ENCODE measurements at regions not wholly inside any gene's neighbourhood (a gene's known extent, or its start where the extent isn't known, plus 50 kb on each side); places are given as distances from the start of the nearest gene placed in this dataset.

DNA sequence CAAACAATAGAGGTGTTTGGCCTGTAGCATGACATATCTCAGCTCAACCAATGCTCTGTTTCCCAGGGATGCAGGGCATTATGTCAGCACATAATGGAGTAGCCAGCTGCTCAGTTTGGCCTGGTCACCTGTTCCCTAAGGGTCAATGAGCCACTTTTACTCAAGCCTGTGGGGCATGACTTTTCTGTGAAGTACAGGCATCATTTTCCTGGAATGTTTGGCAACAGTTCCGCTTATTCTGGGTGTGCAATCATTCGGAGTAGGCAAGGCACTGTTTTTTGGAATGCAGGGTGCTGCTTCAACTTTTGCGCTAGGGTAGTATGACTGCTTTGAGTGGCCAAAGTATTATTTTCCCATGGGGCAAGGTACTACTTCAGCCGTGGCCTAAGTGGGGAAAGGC, 665.4 kb downstream of the EPHA7 start:
- Mint-ChIP-seq H3K27me3 (no peaks in the 10 kb centered on the region), H3K4me3 (no peak overlapping the region)
- POLR2A ChIA-PET (ENCODE audit: partially characterized antibody): no interaction called here

DNA sequence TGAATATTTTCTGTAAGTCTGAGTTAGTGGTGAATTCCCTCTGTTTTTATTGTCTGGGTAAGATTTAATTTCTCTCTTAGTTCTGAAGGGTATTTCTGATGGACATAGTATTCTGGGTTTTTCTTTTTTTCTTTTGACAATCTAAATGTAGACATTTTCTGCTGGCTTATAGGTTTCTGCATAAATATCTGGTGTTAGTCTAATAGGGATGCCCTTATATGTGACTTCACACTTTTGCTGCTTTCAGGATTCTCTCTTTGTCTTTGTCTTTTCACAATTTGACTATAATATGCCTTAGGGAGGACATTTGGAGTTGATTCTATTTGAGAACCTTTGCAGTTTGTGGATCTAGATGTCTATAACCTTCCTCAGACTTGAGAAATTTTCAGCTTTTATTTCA, 667.2 kb downstream of the EPHA7 start:
- H3K4me3 ChIP-seq (ENCODE audit: low read length in 2 of 2): no peak overlapping the region
- no peak for DNase-seq
- Mint-ChIP-seq H3K27ac (no peak overlapping the region), H3K36me3 (no peaks in the 10 kb centered on the region), H3K4me3 (no peak overlapping the region), H3K4me1 (no peaks in the 10 kb centered on the region), H3K9me3 (peaks cover 0 to 28% (median 13%) of the 10 kb centered on the region in 8 donors), H3K27me3 (no peaks in the 10 kb centered on the region)
- ChIA-PET CTCF (ENCODE audit: partially characterized antibody) (no interaction called here), POLR2A (ENCODE audit: partially characterized antibody) (no interaction called here)
- H3K9me3 ChIP-seq (ENCODE audit: control insufficient read depth in 1 of 2, low read length in 2 of 2): no peaks in the 10 kb centered on the region
- intact Hi-C loops (cut with micrococcal nuclease): no loop called here
- no peaks in the 10 kb centered on the region for H3K27me3 ChIP-seq (ENCODE audit: insufficient read depth, low read length)
- no peaks in the 10 kb centered on the region for H3K4me1 ChIP-seq (ENCODE audit: insufficient read depth, low read length)
- H3K36me3 ChIP-seq (ENCODE audit: insufficient read depth, low read length): no peaks in the 10 kb centered on the region
- no peak overlapping the region for H3K27ac ChIP-seq (ENCODE audit: low read depth, low read length)

More for the DNA sequence above, 665.4 kb downstream of the EPHA7 start:
- Histone ChIP-seq H3K4me3 (ENCODE audit: low read length in 2 of 2) (no peak overlapping the region), H3K4me1 (ENCODE audit: insufficient read depth, low read length) (no peaks in the 10 kb centered on the region), H3K36me3 (ENCODE audit: insufficient read depth, low read length) (no peaks in the 10 kb centered on the region), H3K27me3 (ENCODE audit: insufficient read depth, low read length) (no peaks in the 10 kb centered on the region), H3K9me3 (ENCODE audit: control insufficient read depth in 1 of 2, low read length in 2 of 2) (no peaks in the 10 kb centered on the region), H3K27ac (ENCODE audit: low read depth, low read length) (no peak overlapping the region)
- CTCF ChIA-PET (ENCODE audit: partially characterized antibody): no interaction called here
- H3K4me1 Mint-ChIP-seq: no peaks in the 10 kb centered on the region
- intact Hi-C loops (cut with micrococcal nuclease): no loop called here
- H3K9me3 Mint-ChIP-seq: peaks cover 0 to 23% (median 13%) of the 10 kb centered on the region in 8 donors
- no peaks in the 10 kb centered on the region for H3K36me3 Mint-ChIP-seq
- no peak for DNase-seq
- H3K27ac Mint-ChIP-seq: no peak overlapping the region

DNA sequence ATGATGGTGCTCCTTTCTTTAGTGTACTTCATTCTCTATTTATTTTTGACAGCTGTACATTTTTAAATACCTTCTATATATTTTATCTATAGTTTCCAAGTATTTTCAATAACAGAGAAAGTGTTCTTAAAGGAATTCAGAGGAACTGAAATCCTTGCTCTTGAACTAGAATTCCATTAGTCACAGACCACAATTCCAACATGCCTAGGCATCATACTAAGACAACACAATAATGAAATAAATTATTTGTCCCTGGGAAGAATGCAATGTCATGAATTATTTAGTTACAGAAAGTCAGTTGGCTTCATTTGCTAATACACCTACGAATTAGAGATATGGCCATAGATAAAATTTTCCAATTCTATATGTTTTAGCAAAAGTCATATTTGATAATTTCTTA, 671.2 kb downstream of the EPHA7 start:
- Mint-ChIP-seq H3K27me3 (no peaks in the 10 kb centered on the region), H3K27ac (no peak overlapping the region), H3K9me3 (peaks cover 0 to 28% (median 13%) of the 10 kb centered on the region in 8 donors), H3K4me1 (no peaks in the 10 kb centered on the region), H3K36me3 (no peaks in the 10 kb centered on the region), H3K4me3 (no peak overlapping the region)
- ChIA-PET POLR2A (ENCODE audit: partially characterized antibody) (no interaction called here), CTCF (ENCODE audit: partially characterized antibody) (no interaction called here)
- Histone ChIP-seq H3K4me1 (ENCODE audit: insufficient read depth, low read length) (no peaks in the 10 kb centered on the region), H3K9me3 (ENCODE audit: control insufficient read depth in 1 of 2, low read length in 2 of 2) (no peaks in the 10 kb centered on the region), H3K27me3 (ENCODE audit: insufficient read depth, low read length) (no peaks in the 10 kb centered on the region), H3K4me3 (ENCODE audit: low read length in 2 of 2) (no peak overlapping the region), H3K36me3 (ENCODE audit: insufficient read depth, low read length) (no peaks in the 10 kb centered on the region), H3K27ac (ENCODE audit: low read depth, low read length) (no peak overlapping the region)
- DNase-seq: no peak
- intact Hi-C loops (cut with micrococcal nuclease): no loop called here

DNA sequence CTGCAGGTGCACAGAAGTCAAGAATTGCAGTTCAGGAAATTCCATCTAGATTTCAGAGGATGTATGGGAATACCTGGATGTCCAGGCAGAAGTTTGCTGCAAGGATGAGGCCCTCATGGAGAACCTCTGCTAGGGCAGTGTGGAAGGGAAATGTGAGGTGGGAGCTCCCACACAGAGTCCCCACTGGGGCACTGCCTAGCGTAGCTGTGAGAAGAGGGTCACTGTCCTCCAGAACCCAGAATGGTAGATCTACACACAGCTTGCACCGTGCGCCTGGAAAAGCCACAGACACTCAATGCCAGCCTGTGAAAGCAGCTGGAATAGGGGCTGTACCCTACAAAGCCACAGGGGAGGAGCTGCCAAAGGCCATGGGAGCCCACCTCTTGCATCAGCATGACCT, 681.4 kb downstream of the EPHA7 start:
- no peak overlapping the region for H3K4me3 Mint-ChIP-seq
- no peaks in the 10 kb centered on the region for H3K27me3 Mint-ChIP-seq
- Histone ChIP-seq H3K27me3 (ENCODE audit: insufficient read depth, low read length) (no peaks in the 10 kb centered on the region), H3K4me1 (ENCODE audit: insufficient read depth, low read length) (no peaks in the 10 kb centered on the region), H3K4me3 (ENCODE audit: low read length in 2 of 2) (no peak overlapping the region), H3K27ac (ENCODE audit: low read depth, low read length) (no peak overlapping the region), H3K36me3 (ENCODE audit: insufficient read depth, low read length) (no peaks in the 10 kb centered on the region), H3K9me3 (ENCODE audit: control insufficient read depth in 1 of 2, low read length in 2 of 2) (no peaks in the 10 kb centered on the region)
- H3K4me1 Mint-ChIP-seq: no peaks in the 10 kb centered on the region
- no peak overlapping the region for H3K27ac Mint-ChIP-seq
- intact Hi-C loops (cut with micrococcal nuclease): no loop called here
- no peaks in the 10 kb centered on the region for H3K36me3 Mint-ChIP-seq
- H3K9me3 Mint-ChIP-seq: peaks cover 0 to 13% (median 4%) of the 10 kb centered on the region in 8 donors
- CTCF ChIA-PET (ENCODE audit: partially characterized antibody): no interaction called here
- DNase-seq: no peak
- POLR2A ChIA-PET (ENCODE audit: partially characterized antibody): no interaction called here

DNA sequence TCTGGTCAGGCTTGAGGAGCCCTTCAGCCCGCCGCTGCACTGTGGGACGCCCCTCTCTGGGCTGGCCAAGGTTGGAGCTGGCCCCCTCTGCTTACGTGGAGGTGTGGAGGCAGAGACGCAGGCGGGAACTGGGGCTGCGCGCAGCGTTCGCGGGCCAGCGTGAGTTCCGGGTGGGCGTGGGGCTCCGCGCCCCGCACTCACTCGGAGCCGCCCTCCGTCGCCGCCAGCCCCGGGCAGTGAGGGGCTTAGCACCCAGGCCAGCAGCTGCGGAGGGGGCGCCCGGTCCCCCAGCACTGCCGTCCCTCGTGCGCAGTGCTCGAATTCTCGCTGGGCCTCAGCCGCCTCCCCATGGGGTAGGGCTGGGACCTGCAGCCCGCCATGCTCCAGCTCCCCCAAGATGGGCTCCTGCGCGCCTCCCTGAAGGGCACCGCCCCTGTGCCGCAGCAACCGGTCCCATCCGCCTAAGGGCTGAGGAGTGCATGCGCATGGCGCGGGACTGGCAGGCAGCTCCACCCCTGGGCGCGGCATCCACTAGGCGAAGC, 695.9 kb downstream of the EPHA7 start:
- intact Hi-C loops (cut with micrococcal nuclease): no loop called here
- Histone ChIP-seq H3K27me3 (ENCODE audit: insufficient read depth, low read length) (no peaks in the 10 kb centered on the region), H3K4me1 (ENCODE audit: insufficient read depth, low read length) (no peaks in the 10 kb centered on the region), H3K36me3 (ENCODE audit: insufficient read depth, low read length) (no peaks in the 10 kb centered on the region), H3K4me3 (ENCODE audit: low read length in 2 of 2) (no peak overlapping the region), H3K9me3 (ENCODE audit: control insufficient read depth in 1 of 2, low read length in 2 of 2) (no peaks in the 10 kb centered on the region), H3K27ac (ENCODE audit: low read depth, low read length) (no peak overlapping the region)
- peak overlapping the region in 1 of 8 donors; percentile 6 for H3K4me3 Mint-ChIP-seq
- no peaks in the 10 kb centered on the region for H3K4me1 Mint-ChIP-seq
- peak in 2 of 5 donors; percentile 2 to 4 for DNase-seq
- H3K9me3 Mint-ChIP-seq: peaks cover 0 to 19% (median 5%) of the 10 kb centered on the region in 8 donors
- H3K36me3 Mint-ChIP-seq: no peaks in the 10 kb centered on the region
- H3K27ac Mint-ChIP-seq: no peak overlapping the region
- no peaks in the 10 kb centered on the region for H3K27me3 Mint-ChIP-seq
- ChIA-PET CTCF (ENCODE audit: partially characterized antibody) (no interaction called here), POLR2A (ENCODE audit: partially characterized antibody) (no interaction called here)

DNA sequence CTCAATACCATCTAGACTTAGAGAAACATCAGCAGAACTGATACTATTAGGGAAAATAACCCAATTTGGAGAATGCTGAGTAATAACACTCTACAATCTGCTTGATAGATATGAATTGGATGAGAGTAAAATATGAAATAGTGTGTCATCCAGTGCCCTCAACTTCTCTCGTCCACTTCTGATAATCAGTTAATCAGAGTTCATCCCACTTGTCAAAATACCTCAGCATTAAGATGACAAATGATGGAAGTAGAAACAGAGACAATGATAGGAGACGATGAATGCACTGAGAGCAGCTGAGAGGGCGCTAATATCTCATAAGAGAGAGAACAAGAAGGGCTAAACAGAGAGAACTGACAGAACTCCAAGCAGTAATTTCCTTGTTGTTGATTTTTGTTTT, 699.6 kb downstream of the EPHA7 start:
- H3K9me3 ChIP-seq (ENCODE audit: control insufficient read depth in 1 of 2, low read length in 2 of 2): no peaks in the 10 kb centered on the region
- H3K36me3 ChIP-seq (ENCODE audit: insufficient read depth, low read length): no peaks in the 10 kb centered on the region
- POLR2A ChIA-PET (ENCODE audit: partially characterized antibody): no interaction called here
- CTCF ChIA-PET (ENCODE audit: partially characterized antibody): no interaction called here
- Mint-ChIP-seq H3K4me3 (no peak overlapping the region), H3K27ac (no peak overlapping the region), H3K9me3 (peaks cover 2 to 16% (median 4%) of the 10 kb centered on the region in 8 donors), H3K4me1 (no peaks in the 10 kb centered on the region), H3K36me3 (no peaks in the 10 kb centered on the region), H3K27me3 (no peaks in the 10 kb centered on the region)
- intact Hi-C loops (cut with micrococcal nuclease): no loop called here
- no peaks in the 10 kb centered on the region for H3K27me3 ChIP-seq (ENCODE audit: insufficient read depth, low read length)
- H3K4me1 ChIP-seq (ENCODE audit: insufficient read depth, low read length): no peaks in the 10 kb centered on the region
- H3K27ac ChIP-seq (ENCODE audit: low read depth, low read length): no peak overlapping the region
- DNase-seq: no peak
- no peak overlapping the region for H3K4me3 ChIP-seq (ENCODE audit: low read length in 2 of 2)

DNA sequence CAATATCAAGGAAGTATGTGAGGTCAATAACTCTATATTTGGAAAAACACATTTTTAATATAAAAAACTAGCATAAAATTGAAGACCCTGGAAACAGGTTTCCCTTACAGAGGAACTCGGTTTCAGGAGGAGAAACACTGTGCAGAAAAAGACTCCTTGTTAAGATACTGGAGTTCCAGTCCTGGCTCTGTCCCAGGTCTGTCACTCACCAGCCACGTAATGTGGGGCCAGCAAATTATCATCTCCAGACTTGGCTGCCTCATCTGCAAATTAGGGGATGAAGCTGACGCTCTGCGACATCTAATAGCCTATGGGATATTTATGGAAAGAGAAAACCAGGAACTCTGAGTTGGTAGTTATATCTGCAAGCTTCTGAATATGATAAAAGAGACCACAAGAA, 702.7 kb downstream of the EPHA7 start:
- CTCF ChIA-PET (ENCODE audit: partially characterized antibody): no interaction called here
- no peak overlapping the region for H3K4me3 Mint-ChIP-seq
- H3K27ac ChIP-seq (ENCODE audit: low read depth, low read length): no peak overlapping the region
- H3K36me3 Mint-ChIP-seq: no peaks in the 10 kb centered on the region
- H3K4me3 ChIP-seq (ENCODE audit: low read length in 2 of 2): no peak overlapping the region
- POLR2A ChIA-PET (ENCODE audit: partially characterized antibody): no interaction called here
- no peaks in the 10 kb centered on the region for H3K27me3 Mint-ChIP-seq
- intact Hi-C loops (cut with micrococcal nuclease): no loop called here
- H3K9me3 ChIP-seq (ENCODE audit: control insufficient read depth in 1 of 2, low read length in 2 of 2): no peaks in the 10 kb centered on the region
- no peaks in the 10 kb centered on the region for H3K27me3 ChIP-seq (ENCODE audit: insufficient read depth, low read length)
- no peak for DNase-seq
- H3K4me1 Mint-ChIP-seq: no peaks in the 10 kb centered on the region
- peaks cover 0 to 12% (median 5%) of the 10 kb centered on the region in 8 donors for H3K9me3 Mint-ChIP-seq
- no peaks in the 10 kb centered on the region for H3K4me1 ChIP-seq (ENCODE audit: insufficient read depth, low read length)
- no peak overlapping the region for H3K27ac Mint-ChIP-seq
- H3K36me3 ChIP-seq (ENCODE audit: insufficient read depth, low read length): no peaks in the 10 kb centered on the region

DNA sequence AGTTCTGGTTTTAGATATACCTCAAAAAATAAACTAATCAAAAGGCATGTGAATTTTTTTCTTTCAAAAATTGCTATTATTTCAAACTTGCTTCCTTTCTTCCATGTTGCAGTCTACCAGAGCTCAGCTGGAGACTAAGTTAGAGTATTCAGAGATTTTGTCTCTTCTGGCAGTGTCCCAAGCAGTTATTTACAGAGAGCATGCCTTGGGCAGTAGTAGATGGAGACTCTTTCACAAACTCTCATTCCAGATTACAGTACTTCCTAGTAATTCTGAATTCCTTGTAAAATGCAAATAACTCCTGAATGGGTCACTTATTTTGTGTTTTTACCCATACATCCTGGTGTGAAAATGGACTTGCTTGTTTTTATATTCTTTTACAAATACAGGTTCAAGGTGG, 703.4 kb downstream of the EPHA7 start:
- Histone ChIP-seq H3K4me3 (ENCODE audit: low read length in 2 of 2) (no peak overlapping the region), H3K36me3 (ENCODE audit: insufficient read depth, low read length) (no peaks in the 10 kb centered on the region), H3K27ac (ENCODE audit: low read depth, low read length) (no peak overlapping the region), H3K9me3 (ENCODE audit: control insufficient read depth in 1 of 2, low read length in 2 of 2) (no peaks in the 10 kb centered on the region), H3K27me3 (ENCODE audit: insufficient read depth, low read length) (no peaks in the 10 kb centered on the region), H3K4me1 (ENCODE audit: insufficient read depth, low read length) (no peaks in the 10 kb centered on the region)
- Mint-ChIP-seq H3K27ac (no peak overlapping the region), H3K9me3 (peaks cover 0 to 10% (median 5%) of the 10 kb centered on the region in 8 donors), H3K4me3 (no peak overlapping the region), H3K4me1 (no peaks in the 10 kb centered on the region), H3K36me3 (no peaks in the 10 kb centered on the region), H3K27me3 (no peaks in the 10 kb centered on the region)
- intact Hi-C loops (cut with micrococcal nuclease): no loop called here
- no peak for DNase-seq
- POLR2A ChIA-PET (ENCODE audit: partially characterized antibody): no interaction called here
- CTCF ChIA-PET (ENCODE audit: partially characterized antibody): no interaction called here
